MCF 10A (cell line): ENCODE measurements at regions not wholly inside any gene's neighbourhood (a gene's known extent, or its start where the extent isn't known, plus 50 kb on each side); places are given as distances from the start of the nearest gene placed in this dataset.
"Not testable (repeated sequence)": the region's sequence is repeated elsewhere in the genome, so short reads cannot be mapped to it uniquely, and the experiment has no call there.

ENCODE experiments used
- BruUV-seq: library from RNA; stranded (reverse); fragments of 400-500 nt; replicated peaks from 2 replicates; lab custom pipeline; 2021; lab: Mats Ljungman, UMichigan
- CTCF ChIA-PET: fragments of 300-600 bp; sonication (Branson Sonifier 250); formaldehyde crosslinking; extraction: SDS; loops from one replicate; lab custom pipeline; 2021; ENCODE audit warnings: antibody characterized with exemption, inconsistent platforms; lab: Yijun Ruan, JAX
- POLR2A ChIA-PET: fragments of 300-600, 350-650 bp; sonication (Branson Sonifier 250); formaldehyde crosslinking; extraction: SDS; loops from one replicate; lab custom pipeline; 2020; ENCODE audit warnings: antibody characterized with exemption, inconsistent platforms; lab: Yijun Ruan, JAX
- DNase-seq: peaks from one replicate; pipeline ENCODE4 v3.0.0-alpha.2; 2018; ENCODE audit not compliant: unreplicated experiment
- H3K27ac Mint-ChIP-seq: one replicate; pipeline ENCODE4 v1.8.0; 2022; ENCODE audit warnings: mild to moderate bottlenecking, low read depth, mixed read lengths; ENCODE audit not compliant: unreplicated experiment
- H3K27me3 Mint-ChIP-seq: one replicate; pipeline ENCODE4 v1.8.0; 2022; ENCODE audit warnings: mixed read lengths; ENCODE audit not compliant: insufficient read depth, unreplicated experiment
- H3K36me3 Mint-ChIP-seq: one replicate; pipeline ENCODE4 v1.8.0; 2022; ENCODE audit warnings: mild to moderate bottlenecking, moderate library complexity, mixed read lengths; ENCODE audit not compliant: insufficient read depth, unreplicated experiment
- H3K4me1 Mint-ChIP-seq: one replicate; pipeline ENCODE4 v1.8.0; 2022; ENCODE audit warnings: mixed read lengths; ENCODE audit not compliant: insufficient read depth, unreplicated experiment
- H3K4me3 Mint-ChIP-seq: one replicate; pipeline ENCODE4 v1.8.0; 2022; ENCODE audit warnings: mild to moderate bottlenecking, moderate library complexity, mixed read lengths; ENCODE audit not compliant: unreplicated experiment
- H3K9me3 Mint-ChIP-seq: one replicate; pipeline ENCODE4 v1.8.0; 2022; ENCODE audit warnings: mixed read lengths; ENCODE audit not compliant: unreplicated experiment
- intact Hi-C: fragments of 100-400 bp; cut with micrococcal nuclease; formaldehyde crosslinking; loops from 2 replicates; pipeline ENCODE4 v1.14.1; 2022
- TF ChIP-seq, protein P1 (sequence below): fragments of 200-600 bp; IDR thresholded peaks from one replicate; pipeline ENCODE4 v1.8.0; 2022; ENCODE audit warnings: antibody characterized with exemption, mild to moderate bottlenecking; ENCODE audit not compliant: unreplicated experiment

DNA sequence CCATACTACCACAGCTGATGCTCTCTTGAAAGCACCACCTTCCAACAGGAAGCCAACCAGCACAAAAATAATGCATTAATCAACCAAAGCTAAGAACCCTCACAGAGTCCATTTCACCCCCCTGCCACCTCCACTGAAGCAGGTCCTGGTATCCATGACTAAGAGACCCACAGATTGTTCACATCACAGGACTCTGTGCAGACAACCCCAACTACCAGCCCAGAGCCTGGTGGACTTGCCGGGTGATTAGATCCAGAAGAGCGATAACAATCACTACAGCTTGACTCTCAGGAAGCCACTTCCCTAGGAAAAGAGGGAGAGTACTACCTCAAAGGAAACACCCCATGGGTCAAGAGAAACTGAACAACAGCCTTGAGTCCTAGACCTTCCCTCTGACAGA lies 528.1 kb downstream of the KIF20B start:
- TF ChIP-seq, protein P1, sequence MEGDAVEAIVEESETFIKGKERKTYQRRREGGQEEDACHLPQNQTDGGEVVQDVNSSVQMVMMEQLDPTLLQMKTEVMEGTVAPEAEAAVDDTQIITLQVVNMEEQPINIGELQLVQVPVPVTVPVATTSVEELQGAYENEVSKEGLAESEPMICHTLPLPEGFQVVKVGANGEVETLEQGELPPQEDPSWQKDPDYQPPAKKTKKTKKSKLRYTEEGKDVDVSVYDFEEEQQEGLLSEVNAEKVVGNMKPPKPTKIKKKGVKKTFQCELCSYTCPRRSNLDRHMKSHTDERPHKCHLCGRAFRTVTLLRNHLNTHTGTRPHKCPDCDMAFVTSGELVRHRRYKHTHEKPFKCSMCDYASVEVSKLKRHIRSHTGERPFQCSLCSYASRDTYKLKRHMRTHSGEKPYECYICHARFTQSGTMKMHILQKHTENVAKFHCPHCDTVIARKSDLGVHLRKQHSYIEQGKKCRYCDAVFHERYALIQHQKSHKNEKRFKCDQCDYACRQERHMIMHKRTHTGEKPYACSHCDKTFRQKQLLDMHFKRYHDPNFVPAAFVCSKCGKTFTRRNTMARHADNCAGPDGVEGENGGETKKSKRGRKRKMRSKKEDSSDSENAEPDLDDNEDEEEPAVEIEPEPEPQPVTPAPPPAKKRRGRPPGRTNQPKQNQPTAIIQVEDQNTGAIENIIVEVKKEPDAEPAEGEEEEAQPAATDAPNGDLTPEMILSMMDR = no peak
- H3K4me3 Mint-ChIP-seq = no peak overlapping the region
- ChIA-PET POLR2A (interaction anchor here (0.6 to 1.7 kb wide), 3 partner anchors 25 to 63 kb away, joined by 3 to 7 read pairs (median 4); no protein-coding TSS in a partner anchor), CTCF (no interaction called here)
- intact Hi-C loops = loop anchor here (5.0 kb wide), 1 partner anchor 52 kb away; no protein-coding TSS in a partner anchor
- H3K27ac Mint-ChIP-seq = peak overlapping the region; percentile 69
- no TSS peak for BruUV-seq
- DNase-seq = no peak
- H3K4me1 Mint-ChIP-seq = peaks cover 37% of the 10 kb centered on the region
- no peaks in the 10 kb centered on the region for H3K27me3 Mint-ChIP-seq
- H3K36me3 Mint-ChIP-seq = no peaks in the 10 kb centered on the region
- H3K9me3 Mint-ChIP-seq = peaks cover 42% of the 10 kb centered on the region

DNA sequence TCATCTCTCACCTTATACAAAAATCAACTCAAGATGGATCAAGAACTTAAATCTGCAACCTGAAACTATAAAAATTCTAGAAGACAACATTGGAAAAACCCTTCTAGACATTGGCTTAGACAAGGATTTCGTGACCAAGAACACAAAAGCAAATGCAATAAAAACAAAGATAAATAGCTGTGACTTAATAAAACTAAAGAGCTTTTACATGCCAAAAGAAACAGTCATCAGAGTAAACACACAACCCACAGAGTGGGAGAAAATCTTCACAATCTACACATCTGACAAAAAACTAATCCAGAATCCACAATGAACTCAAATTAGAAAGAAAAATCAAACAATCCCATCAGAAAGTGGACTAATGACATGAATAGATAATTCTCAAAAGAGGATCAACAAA lies 532.4 kb downstream of the KIF20B start:
- intact Hi-C loops, H3K27me3 Mint-ChIP-seq, H3K36me3 Mint-ChIP-seq, H3K27ac Mint-ChIP-seq, DNase-seq, POLR2A ChIA-PET, BruUV-seq, H3K4me3 Mint-ChIP-seq, CTCF ChIA-PET: not testable (repeated sequence)
- Mint-ChIP-seq H3K9me3 (peaks cover 42% of the 10 kb centered on the region), H3K4me1 (peaks cover 11% of the 10 kb centered on the region)

DNA sequence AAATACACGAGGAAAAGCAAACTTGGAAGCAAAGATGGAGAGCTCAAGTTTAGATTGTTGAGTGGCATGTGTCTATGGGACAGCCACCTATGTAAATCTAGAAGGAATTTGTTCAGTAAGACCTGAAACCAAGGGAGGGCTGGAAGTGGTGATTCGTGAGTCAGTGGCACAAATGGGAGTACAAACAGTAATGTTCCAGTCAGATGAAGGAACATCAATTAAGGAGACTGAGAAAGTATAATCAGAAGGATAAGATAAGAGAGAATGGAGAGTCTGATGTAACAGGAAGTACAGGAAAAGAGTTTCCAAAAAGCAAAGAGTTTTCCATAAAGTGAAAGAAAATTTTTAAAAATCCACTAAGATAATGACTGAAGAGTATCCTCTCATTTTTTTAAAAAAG lies 544.2 kb downstream of the KIF20B start:
- intact Hi-C loops = no loop called here
- Mint-ChIP-seq H3K27ac (no peak overlapping the region), H3K4me1 (no peaks in the 10 kb centered on the region), H3K36me3 (no peaks in the 10 kb centered on the region), H3K27me3 (no peaks in the 10 kb centered on the region), H3K4me3 (no peak overlapping the region), H3K9me3 (no peaks in the 10 kb centered on the region)
- DNase-seq = no peak
- ChIA-PET CTCF (interaction anchor here (0.6 kb wide), 1 partner anchor 62 kb away, joined by 4 read pairs; no protein-coding TSS in a partner anchor), POLR2A (interaction anchor here (0.7 kb wide), 1 partner anchor 35 kb away, joined by 3 read pairs; no protein-coding TSS in a partner anchor)
- TF ChIP-seq, protein P1 = no peak
- no TSS peak for BruUV-seq

DNA sequence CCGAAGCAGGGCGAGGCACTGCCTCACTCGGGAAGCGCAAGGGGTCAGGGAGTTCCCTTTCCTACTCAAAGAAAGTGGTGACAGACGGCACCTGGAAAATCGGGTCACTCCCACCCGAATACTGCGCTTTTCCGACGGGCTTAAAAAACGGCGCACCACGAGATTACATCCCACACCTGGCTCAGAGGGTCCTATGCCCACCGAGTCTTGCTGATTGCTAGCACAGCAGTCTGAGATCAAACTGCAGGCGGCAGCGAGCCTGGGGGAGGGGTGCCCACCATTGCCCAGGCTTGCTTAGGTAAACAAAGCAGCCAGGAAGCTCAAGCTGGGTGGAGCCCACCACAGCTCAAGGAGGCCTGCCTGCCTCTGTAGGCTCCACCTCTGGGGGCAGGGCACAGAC lies 549.4 kb downstream of the KIF20B start:
- intact Hi-C loops = not testable (repeated sequence)

DNA sequence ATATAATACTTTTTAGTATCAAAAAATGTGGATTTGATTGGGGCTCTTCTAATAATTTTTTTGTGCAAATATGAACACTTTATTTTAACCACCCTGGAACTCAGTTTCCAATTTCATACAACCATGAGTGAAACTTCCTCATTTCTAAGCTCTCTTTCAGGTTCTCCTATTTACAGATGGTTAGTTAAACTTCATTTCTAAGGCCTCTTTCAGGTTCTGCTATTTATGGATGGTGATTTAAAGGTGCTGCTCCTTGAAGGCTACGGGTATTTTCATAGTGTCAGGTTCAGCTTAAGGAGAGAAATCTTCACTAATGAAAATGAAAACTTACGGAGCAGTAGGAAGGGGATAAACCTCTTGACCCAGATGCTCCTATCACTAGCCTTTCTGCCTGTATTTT lies 568.3 kb downstream of the KIF20B start:
- H3K36me3 Mint-ChIP-seq = no peaks in the 10 kb centered on the region
- BruUV-seq = no TSS peak
- H3K27me3 Mint-ChIP-seq = no peaks in the 10 kb centered on the region
- TF ChIP-seq, protein P1 = no peak
- intact Hi-C loops = no loop called here
- no peak overlapping the region for H3K27ac Mint-ChIP-seq
- H3K9me3 Mint-ChIP-seq = no peaks in the 10 kb centered on the region
- CTCF ChIA-PET = no interaction called here
- POLR2A ChIA-PET = interaction anchor here (0.7 kb wide), 1 partner anchor 604 kb away, joined by 4 read pairs; no protein-coding TSS in a partner anchor
- no peak overlapping the region for H3K4me3 Mint-ChIP-seq
- no peaks in the 10 kb centered on the region for H3K4me1 Mint-ChIP-seq
- no peak for DNase-seq

More for the DNA sequence above, 549.4 kb downstream of the KIF20B start:
- H3K4me3 Mint-ChIP-seq, H3K27ac Mint-ChIP-seq, H3K4me1 Mint-ChIP-seq, POLR2A ChIA-PET, CTCF ChIA-PET, DNase-seq, BruUV-seq, H3K36me3 Mint-ChIP-seq, H3K9me3 Mint-ChIP-seq, H3K27me3 Mint-ChIP-seq: not testable (repeated sequence)
